Right lobe of liver (tissue), 4 donors: ENCODE measurements at regions not wholly inside any gene's neighbourhood (a gene's known extent, or its start where the extent isn't known, plus 50 kb on each side); places are given as distances from the start of the nearest gene placed in this dataset.

Experiments
- POLR2A ChIP-seq: fragments of 450-650 bp; IDR thresholded peaks from one replicate; pipeline ENCODE4 v1.6.1; 2017; ENCODE audit warnings: antibody characterized with exemption, mild to moderate bottlenecking
- TF ChIP-seq, protein P1 (sequence below), 4 donors: fragments of 200-600 bp in 3 of 4; fragments of 450-650 bp in 1 of 4; IDR thresholded peaks; one replicate each; pipeline versions ENCODE4 v1.5.1 to v1.8.0; 2016 to 2022; ENCODE audit warnings: antibody characterized with exemption in 4 of 4, mild to moderate bottlenecking in 2 of 4
- donor health status: DM: no; HTN: no; CAD: no.
- donor health status: DM: no; HTN: no; CAD: no.
- donor health status: DM: no; HTN: yes; CAD: no.

DNA sequence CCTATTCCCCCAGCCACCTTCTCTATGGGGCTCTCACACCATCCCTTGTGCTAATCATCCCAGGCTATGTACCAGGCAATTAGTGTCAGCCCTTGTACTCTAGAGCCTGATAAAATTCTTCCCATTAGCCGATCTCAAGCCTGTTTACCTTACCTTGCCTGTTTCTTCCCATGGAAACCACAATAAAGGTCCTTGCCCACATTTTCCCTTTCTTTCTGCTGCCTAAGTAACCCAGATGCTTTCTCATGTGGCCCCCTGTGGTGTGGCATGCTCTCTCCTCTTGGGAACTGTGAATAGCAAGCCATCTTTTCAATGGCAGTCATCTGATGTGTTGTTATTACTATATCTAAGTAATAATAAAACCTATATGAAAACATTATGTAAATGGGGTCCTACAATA lies 265.8 kb upstream of the ELAC2 start:
- TF ChIP-seq, protein P1, sequence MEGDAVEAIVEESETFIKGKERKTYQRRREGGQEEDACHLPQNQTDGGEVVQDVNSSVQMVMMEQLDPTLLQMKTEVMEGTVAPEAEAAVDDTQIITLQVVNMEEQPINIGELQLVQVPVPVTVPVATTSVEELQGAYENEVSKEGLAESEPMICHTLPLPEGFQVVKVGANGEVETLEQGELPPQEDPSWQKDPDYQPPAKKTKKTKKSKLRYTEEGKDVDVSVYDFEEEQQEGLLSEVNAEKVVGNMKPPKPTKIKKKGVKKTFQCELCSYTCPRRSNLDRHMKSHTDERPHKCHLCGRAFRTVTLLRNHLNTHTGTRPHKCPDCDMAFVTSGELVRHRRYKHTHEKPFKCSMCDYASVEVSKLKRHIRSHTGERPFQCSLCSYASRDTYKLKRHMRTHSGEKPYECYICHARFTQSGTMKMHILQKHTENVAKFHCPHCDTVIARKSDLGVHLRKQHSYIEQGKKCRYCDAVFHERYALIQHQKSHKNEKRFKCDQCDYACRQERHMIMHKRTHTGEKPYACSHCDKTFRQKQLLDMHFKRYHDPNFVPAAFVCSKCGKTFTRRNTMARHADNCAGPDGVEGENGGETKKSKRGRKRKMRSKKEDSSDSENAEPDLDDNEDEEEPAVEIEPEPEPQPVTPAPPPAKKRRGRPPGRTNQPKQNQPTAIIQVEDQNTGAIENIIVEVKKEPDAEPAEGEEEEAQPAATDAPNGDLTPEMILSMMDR (IDR thresholded peaks at IDR 0.05) = no peak
- no peak for TF ChIP-seq POLR2A
